Esophagus muscularis mucosa (tissue), 4 donors: ENCODE measurements at regions not wholly inside any gene's neighbourhood (a gene's known extent, or its start where the extent isn't known, plus 50 kb on each side); places are given as distances from the start of the nearest gene placed in this dataset.

Source experiments
- EP300 ChIP-seq: sonication (generic); formaldehyde crosslinking; IDR thresholded peaks from one replicate; pipeline ENCODE4 v1.6.1; 2017; ENCODE audit warnings: antibody characterized with exemption
- POLR2A ChIP-seq: fragments of 450-650 bp; IDR thresholded peaks from one replicate; pipeline ENCODE4 v1.6.1; 2017; ENCODE audit warnings: antibody characterized with exemption, moderate library complexity, mild to moderate bottlenecking, low read depth
- POLR2AphosphoS5 ChIP-seq, 2 donors: sonication (generic); formaldehyde crosslinking; IDR thresholded peaks; one replicate each; pipeline ENCODE4 v1.6.1; 2017; ENCODE audit warnings: antibody characterized with exemption in 2 of 2
- TF ChIP-seq, protein P1 (sequence below), 3 experiments: fragments of 200-600 bp in 2 of 3; fragments of 450-650 bp in 1 of 3; sonication (generic) in 2 of 3; IDR thresholded peaks; one replicate each; pipeline ENCODE4 v1.5.1; 2017 to 2019; ENCODE audit warnings: antibody characterized with exemption in 3 of 3, mild to moderate bottlenecking in 2 of 3, moderate library complexity in 1 of 3

DNA sequence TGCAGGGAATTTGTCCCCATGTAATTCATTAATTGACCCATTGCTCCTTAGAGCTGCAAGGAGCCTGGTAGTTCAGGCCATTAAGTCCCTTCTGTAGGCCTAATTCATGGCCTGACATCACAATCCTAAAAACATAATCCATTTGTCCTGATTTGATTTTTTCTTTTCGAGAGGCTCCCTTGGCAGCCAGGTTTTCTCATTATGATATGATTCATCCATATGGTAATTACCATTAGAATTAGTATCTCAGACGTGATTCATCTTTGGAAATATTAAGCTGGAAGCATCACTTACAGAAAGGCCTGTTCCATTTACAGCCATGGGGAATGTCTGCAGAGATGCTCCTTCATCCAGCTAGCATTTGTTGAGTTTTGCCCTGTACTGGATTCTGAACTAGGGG, 128.5 kb downstream of the PLCE1 start:
- TF ChIP-seq, protein P1, sequence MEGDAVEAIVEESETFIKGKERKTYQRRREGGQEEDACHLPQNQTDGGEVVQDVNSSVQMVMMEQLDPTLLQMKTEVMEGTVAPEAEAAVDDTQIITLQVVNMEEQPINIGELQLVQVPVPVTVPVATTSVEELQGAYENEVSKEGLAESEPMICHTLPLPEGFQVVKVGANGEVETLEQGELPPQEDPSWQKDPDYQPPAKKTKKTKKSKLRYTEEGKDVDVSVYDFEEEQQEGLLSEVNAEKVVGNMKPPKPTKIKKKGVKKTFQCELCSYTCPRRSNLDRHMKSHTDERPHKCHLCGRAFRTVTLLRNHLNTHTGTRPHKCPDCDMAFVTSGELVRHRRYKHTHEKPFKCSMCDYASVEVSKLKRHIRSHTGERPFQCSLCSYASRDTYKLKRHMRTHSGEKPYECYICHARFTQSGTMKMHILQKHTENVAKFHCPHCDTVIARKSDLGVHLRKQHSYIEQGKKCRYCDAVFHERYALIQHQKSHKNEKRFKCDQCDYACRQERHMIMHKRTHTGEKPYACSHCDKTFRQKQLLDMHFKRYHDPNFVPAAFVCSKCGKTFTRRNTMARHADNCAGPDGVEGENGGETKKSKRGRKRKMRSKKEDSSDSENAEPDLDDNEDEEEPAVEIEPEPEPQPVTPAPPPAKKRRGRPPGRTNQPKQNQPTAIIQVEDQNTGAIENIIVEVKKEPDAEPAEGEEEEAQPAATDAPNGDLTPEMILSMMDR (IDR thresholded peaks at IDR 0.05): no peak
- TF ChIP-seq POLR2A (no peak), POLR2AphosphoS5 (IDR thresholded peaks at IDR 0.05) (no peak), EP300 (no peak)
